Osteoblast (primary cell): ENCODE measurements at regions not wholly inside any gene's neighbourhood (a gene's known extent, or its start where the extent isn't known, plus 50 kb on each side); places are given as distances from the start of the nearest gene placed in this dataset.

Source experiments
- DNase-seq: peaks from one replicate; pipeline ENCODE4 v3.0.0; 2011; ENCODE audit warnings: low spot score, mixed read lengths; ENCODE audit not compliant: insufficient read length; ENCODE audit errors: missing footprints
- H2AFZ ChIP-seq: 2 replicates; pipeline ENCODE4 v1.6.0; 2011; ENCODE audit warnings: mild to moderate bottlenecking, low read length
- H3K27ac ChIP-seq: 2 replicates; pipeline ENCODE4 v1.5.1; 2011; ENCODE audit warnings: mild to moderate bottlenecking, low read depth, low read length, moderate library complexity
- H3K27me3 ChIP-seq: 2 replicates; pipeline ENCODE4 v1.6.0; 2012; ENCODE audit warnings: mild to moderate bottlenecking, control low read depth, inconsistent platforms, low read length, moderate library complexity; ENCODE audit not compliant: insufficient read depth
- H3K36me3 ChIP-seq: 2 replicates; pipeline ENCODE4 v1.5.1; 2011; ENCODE audit warnings: mild to moderate bottlenecking, low read length, control low read depth, moderate library complexity; ENCODE audit not compliant: insufficient read depth
- H3K4me1 ChIP-seq: 2 replicates; pipeline ENCODE4 v1.5.1; 2011; ENCODE audit warnings: mild to moderate bottlenecking, low read length, control low read depth, moderate library complexity; ENCODE audit not compliant: insufficient read depth
- H3K4me2 ChIP-seq: 2 replicates; pipeline ENCODE4 v1.6.0; 2011; ENCODE audit warnings: mild to moderate bottlenecking, low read length; ENCODE audit not compliant: insufficient read depth
- H3K4me3 ChIP-seq: fragments of 200-600 bp; sonication (generic); 3 replicates; pipeline ENCODE4 v1.5.1; 2012; ENCODE audit warnings: mild to moderate bottlenecking, low read length, inconsistent platforms; ENCODE audit not compliant: insufficient read depth
- H3K79me2 ChIP-seq: 2 replicates; pipeline ENCODE4 v1.6.0; 2012; ENCODE audit warnings: mild to moderate bottlenecking, low read length, control low read depth, inconsistent platforms; ENCODE audit not compliant: insufficient read depth
- H3K9me3 ChIP-seq: 2 replicates; pipeline ENCODE4 v1.5.1; 2011; ENCODE audit warnings: low read depth, low read length, control low read depth
- H4K20me1 ChIP-seq: 2 replicates; pipeline ENCODE4 v1.6.0; 2012; ENCODE audit warnings: mild to moderate bottlenecking, low read length, control low read depth; ENCODE audit not compliant: insufficient read depth
- CTCF ChIP-seq: IDR thresholded peaks from 2 replicates; pipeline ENCODE4 v1.5.1; 2011; ENCODE audit warnings: mild to moderate bottlenecking, low read depth, low read length, moderate library complexity; ENCODE audit errors: extremely low read depth

- H3K9me3 ChIP-seq = no peaks in the 10 kb centered on the region
- no peaks in the 10 kb centered on the region for H3K36me3 ChIP-seq
- H3K79me2 ChIP-seq = no peaks in the 10 kb centered on the region
- H3K27me3 ChIP-seq = peaks cover 4% of the 10 kb centered on the region
- H4K20me1 ChIP-seq = no peaks in the 10 kb centered on the region
- TF ChIP-seq CTCF = no peak
- no peak overlapping the region for H2AFZ ChIP-seq
- H3K4me1 ChIP-seq = no peaks in the 10 kb centered on the region
- no peak for DNase-seq
- H3K27ac ChIP-seq = no peak overlapping the region
- H3K4me3 ChIP-seq = no peak overlapping the region
- no peak overlapping the region for H3K4me2 ChIP-seq
Observed at GRCh38 chr10:124313374-124313773, 105.3 kb downstream of the OAT start.

GRCh38 chr10:124308811-124309210 is 109.9 kb downstream of the OAT start:
- H3K4me3 ChIP-seq = no peak overlapping the region
- DNase-seq = peak; percentile 31
- no peaks in the 10 kb centered on the region for H3K79me2 ChIP-seq
- no peaks in the 10 kb centered on the region for H4K20me1 ChIP-seq
- peaks cover 4% of the 10 kb centered on the region for H3K27me3 ChIP-seq
- H2AFZ ChIP-seq = no peak overlapping the region
- no peaks in the 10 kb centered on the region for H3K9me3 ChIP-seq
- no peaks in the 10 kb centered on the region for H3K36me3 ChIP-seq
- no peak overlapping the region for H3K27ac ChIP-seq
- no peak for TF ChIP-seq CTCF
- H3K4me2 ChIP-seq = no peak overlapping the region
- H3K4me1 ChIP-seq = no peaks in the 10 kb centered on the region

GRCh38 chr10:124308056-124308645 is 110.6 kb downstream of the OAT start:
- no peaks in the 10 kb centered on the region for H3K9me3 ChIP-seq
- H3K27me3 ChIP-seq = peaks cover 4% of the 10 kb centered on the region
- no peak overlapping the region for H3K4me2 ChIP-seq
- TF ChIP-seq CTCF = no peak
- H3K27ac ChIP-seq = no peak overlapping the region
- no peak overlapping the region for H2AFZ ChIP-seq
- no peaks in the 10 kb centered on the region for H4K20me1 ChIP-seq
- H3K79me2 ChIP-seq = no peaks in the 10 kb centered on the region
- no peaks in the 10 kb centered on the region for H3K4me1 ChIP-seq
- H3K4me3 ChIP-seq = no peak overlapping the region
- peak; percentile 44 for DNase-seq
- no peaks in the 10 kb centered on the region for H3K36me3 ChIP-seq

- Histone ChIP-seq H4K20me1 (no peaks in the 10 kb centered on the region), H3K27ac (no peak overlapping the region), H3K36me3 (no peaks in the 10 kb centered on the region), H2AFZ (no peak overlapping the region), H3K9me3 (no peaks in the 10 kb centered on the region), H3K4me2 (no peak overlapping the region), H3K4me1 (no peaks in the 10 kb centered on the region), H3K27me3 (peaks cover 4% of the 10 kb centered on the region), H3K4me3 (no peak overlapping the region), H3K79me2 (no peaks in the 10 kb centered on the region)
- TF ChIP-seq CTCF = no peak
- no peak for DNase-seq
Observed at GRCh38 chr10:124307591-124307990, 111.1 kb downstream of the OAT start.
